Gastroesophageal sphincter (tissue), 3 donors: ENCODE measurements at regions not wholly inside any gene's neighbourhood (a gene's known extent, or its start where the extent isn't known, plus 50 kb on each side); places are given as distances from the start of the nearest gene placed in this dataset.

Experiments
- POLR2AphosphoS5 ChIP-seq: sonication (generic); formaldehyde crosslinking; IDR thresholded peaks from one replicate; pipeline ENCODE4 v1.6.1; 2017; ENCODE audit warnings: antibody characterized with exemption
- TF ChIP-seq, protein P1 (sequence below), 4 experiments: fragments of 200-600 bp in 2 of 4; fragments of 450-650 bp in 2 of 4; sonication (generic) in 1 of 4; IDR thresholded peaks; one replicate each; pipeline ENCODE4 v1.5.1; 2017 to 2019; ENCODE audit warnings: antibody characterized with exemption in 4 of 4, mild to moderate bottlenecking in 2 of 4, moderate library complexity in 2 of 4

DNA sequence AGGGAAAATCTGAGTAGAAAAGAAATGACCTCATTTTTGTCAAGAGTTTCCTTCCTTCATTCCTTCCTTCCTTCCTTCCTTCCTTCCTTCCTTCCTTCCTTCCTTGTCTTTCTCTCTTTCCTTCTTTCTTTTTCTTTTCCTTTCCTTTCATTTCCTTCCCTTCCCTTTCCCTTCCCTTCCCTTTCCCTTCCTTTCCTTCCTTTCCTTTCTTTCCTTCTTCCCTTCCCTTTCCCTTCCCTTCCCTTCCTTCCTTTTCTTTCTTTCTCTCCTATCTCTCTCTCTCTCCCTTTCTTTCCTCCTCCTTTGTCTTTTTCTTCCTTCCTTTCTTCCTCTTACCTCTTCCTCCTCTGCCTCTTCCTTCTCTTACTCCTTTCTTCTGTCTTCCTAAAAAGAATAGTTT lies 347.6 kb downstream of the FAM47A start:
- TF ChIP-seq, protein P1, sequence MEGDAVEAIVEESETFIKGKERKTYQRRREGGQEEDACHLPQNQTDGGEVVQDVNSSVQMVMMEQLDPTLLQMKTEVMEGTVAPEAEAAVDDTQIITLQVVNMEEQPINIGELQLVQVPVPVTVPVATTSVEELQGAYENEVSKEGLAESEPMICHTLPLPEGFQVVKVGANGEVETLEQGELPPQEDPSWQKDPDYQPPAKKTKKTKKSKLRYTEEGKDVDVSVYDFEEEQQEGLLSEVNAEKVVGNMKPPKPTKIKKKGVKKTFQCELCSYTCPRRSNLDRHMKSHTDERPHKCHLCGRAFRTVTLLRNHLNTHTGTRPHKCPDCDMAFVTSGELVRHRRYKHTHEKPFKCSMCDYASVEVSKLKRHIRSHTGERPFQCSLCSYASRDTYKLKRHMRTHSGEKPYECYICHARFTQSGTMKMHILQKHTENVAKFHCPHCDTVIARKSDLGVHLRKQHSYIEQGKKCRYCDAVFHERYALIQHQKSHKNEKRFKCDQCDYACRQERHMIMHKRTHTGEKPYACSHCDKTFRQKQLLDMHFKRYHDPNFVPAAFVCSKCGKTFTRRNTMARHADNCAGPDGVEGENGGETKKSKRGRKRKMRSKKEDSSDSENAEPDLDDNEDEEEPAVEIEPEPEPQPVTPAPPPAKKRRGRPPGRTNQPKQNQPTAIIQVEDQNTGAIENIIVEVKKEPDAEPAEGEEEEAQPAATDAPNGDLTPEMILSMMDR (IDR thresholded peaks at IDR 0.05), result no peak
- no peak for TF ChIP-seq POLR2AphosphoS5
